HG02588 (cell line): ENCODE measurements at regions not wholly inside any gene's neighbourhood (a gene's known extent, or its start where the extent isn't known, plus 50 kb on each side); places are given as distances from the start of the nearest gene placed in this dataset.

ENCODE experiments used
- ATAC-seq: cut with Tn5 transposase; IDR thresholded peaks from one replicate; pipeline ENCODE4 v1.9.1; 2021; ENCODE audit warnings: mild to moderate bottlenecking, moderate library complexity; ENCODE audit not compliant: unreplicated experiment

- ATAC-seq = no peak
Observed at GRCh38 chr1:60234776-60235175, 161.2 kb upstream of the C1orf87 start.

- ATAC-seq = no peak
Observed at GRCh38 chr1:60229821-60230220, 156.3 kb upstream of the C1orf87 start.

DNA sequence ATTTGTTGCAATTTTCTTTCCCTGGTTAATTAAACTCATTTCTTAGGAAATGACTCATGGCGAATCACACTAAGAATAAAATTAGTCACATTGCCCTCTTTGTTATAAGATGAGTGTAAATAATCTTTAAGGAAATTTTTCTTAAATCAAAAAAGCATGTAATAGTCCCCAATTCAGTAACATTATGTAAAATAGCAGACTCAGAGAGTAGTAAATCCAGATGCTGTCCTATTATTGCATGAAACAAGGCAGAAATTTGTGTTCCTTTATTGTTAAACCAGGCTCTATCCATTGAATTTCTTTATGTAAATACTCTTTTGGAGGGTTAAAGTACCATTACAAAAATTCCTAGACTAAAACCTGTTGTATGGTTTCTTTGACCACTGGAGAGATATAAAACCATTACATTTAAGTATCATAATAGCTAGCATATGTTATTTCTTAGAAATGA, 154.5 kb upstream of the C1orf87 start:
- no peak for ATAC-seq

GRCh38 chr1:60227601-60228000, 154.0 kb upstream of the C1orf87 start:
- ATAC-seq = no peak

GRCh38 chr1:60225486-60225885, 151.9 kb upstream of the C1orf87 start:
- ATAC-seq = no peak

- no peak for ATAC-seq
Observed at GRCh38 chr1:60224523-60224922, 151.0 kb upstream of the C1orf87 start.

DNA sequence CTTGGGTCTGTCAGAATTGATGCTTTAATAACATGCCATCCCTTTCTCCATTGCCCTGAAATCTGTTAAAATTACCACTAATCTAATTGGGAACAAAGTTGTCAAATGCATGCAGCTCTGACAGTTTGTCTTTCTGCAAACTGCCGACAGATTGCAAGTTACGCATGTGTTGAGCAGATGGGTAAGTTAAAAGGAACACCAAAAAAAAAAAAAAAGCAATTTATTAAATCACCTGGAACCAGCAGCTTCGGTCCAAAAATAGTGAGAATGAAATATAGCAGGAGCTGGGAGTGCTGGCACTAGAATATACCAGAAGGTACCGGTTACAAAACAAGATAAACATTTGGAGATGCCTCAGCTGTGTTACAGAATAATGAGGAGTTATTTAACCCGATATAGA, 149.6 kb upstream of the C1orf87 start:
- ATAC-seq = no peak

DNA sequence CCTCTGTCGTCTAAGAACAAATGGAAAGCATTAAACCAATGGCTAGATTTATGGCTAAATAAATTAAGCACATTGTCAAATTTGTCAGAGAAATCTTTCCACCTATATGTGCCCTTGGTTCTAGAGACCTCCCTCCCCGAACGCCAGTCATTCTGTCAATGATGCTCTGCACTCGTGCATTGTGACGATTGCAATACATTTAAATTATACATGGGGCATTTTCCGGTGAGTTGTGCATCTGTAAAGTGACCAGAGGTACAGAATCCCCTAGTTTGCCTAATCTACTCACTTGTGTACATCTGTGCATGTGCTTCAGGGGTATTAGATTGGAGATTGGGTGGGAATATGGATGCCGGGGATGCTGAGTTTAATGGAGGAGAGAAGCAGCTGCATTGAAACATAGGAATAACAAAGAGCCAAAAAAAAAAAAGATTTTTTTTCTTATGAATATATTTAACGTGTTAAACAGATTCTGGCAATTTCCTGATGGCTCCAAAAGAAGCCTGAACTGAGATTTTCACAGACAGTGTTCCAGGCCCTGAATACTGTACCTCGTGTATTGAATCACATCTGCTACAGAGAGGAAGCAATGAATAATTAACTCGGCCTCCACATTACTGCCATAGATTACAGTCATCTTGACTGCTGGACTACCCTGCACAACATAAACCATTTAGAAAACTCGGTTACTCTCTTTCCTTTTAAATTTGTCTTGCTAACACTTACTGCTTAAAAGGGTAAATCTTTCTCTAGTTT, 149.0 kb upstream of the C1orf87 start:
- ATAC-seq = no peak

- no peak for ATAC-seq
Observed at GRCh38 chr1:60213253-60213652, 139.7 kb upstream of the C1orf87 start.

- ATAC-seq = no peak
Observed at GRCh38 chr1:60196026-60196425, 122.5 kb upstream of the C1orf87 start.

DNA sequence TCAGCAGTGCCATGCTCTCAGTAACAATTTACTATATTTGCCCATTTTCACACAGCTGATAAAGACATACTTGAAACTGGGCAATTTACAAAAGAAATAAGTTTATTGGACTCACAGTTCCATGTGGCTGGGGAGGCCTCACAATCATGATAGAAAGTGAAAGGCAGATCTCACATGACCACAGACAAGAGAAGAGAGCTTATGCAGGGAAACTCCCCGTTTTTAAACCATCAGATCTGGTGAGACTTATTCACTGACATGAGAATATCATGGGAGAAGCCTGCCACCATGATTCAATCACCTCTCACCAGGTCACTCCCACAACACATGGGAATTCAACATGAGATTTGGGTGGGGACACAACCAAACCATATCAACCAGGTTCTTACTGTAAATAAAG, 112.1 kb upstream of the C1orf87 start:
- ATAC-seq = no peak

DNA sequence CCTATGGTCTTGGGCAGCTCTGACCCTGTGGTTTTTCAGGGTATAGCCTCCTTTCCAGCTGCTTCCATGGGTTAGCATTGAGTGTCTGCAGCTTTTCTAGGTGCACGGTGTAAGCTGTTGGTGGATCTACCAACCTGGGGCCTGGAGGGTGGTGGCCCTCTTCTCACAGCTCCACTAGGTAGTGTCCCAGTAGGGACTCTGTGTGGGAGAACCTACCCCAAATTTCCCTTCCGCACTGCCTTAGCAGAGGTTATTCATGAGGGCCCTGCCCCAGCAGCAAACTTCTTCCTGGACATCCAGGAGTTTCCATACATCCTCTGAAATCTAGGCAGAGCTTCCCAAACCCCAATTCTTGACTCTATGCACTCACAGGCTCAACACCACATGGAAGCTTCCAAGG, 111.0 kb upstream of the C1orf87 start:
- no peak for ATAC-seq

GRCh38 chr1:60173729-60174505, 100.3 kb upstream of the C1orf87 start:
- ATAC-seq = no peak

GRCh38 chr1:60173006-60173405, 99.4 kb upstream of the C1orf87 start:
- ATAC-seq = no peak

GRCh38 chr1:60171801-60172200, 98.2 kb upstream of the C1orf87 start:
- ATAC-seq = no peak

- ATAC-seq = no peak
Observed at GRCh38 chr1:60170709-60171108, 97.1 kb upstream of the C1orf87 start.

DNA sequence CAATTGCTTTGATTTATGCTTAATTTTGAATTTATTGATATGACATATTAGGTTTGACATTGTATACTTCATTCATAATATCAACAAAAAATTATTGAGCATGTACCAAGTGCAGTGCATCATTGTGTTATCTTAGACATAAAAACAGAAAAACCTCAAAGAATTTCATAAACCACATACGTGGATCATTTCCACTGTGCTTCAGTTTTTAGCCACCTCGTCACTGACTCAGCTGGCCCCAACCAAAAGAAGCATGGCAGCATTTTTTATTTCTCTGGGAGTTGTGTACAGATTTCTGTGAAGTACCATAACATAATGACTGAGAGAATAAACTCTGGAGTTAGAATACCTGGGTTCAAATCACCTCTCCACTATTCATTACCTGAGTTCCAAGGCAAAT, 95.6 kb upstream of the C1orf87 start:
- ATAC-seq = no peak

DNA sequence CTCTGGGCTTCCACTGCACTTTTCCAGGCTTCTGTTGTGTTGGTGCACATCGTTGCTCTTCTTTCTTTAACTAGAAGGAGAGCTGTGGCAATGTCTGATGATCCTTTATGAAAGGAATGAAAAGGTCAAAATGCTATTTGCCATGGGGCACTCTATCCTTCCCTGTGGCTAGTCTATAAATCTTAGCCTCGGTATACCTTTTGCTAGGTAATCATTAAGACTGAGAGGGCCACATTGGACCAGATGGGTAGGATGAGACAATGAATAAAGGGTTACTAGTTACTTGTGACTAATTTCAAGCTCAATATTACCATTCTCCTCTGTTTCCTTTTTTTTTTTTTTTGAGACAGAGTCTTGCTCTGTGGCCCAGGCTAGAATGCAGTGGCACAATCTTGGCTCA, 89.4 kb upstream of the C1orf87 start:
- no peak for ATAC-seq

- ATAC-seq = no peak
Observed at GRCh38 chr1:60160141-60160540, 86.6 kb upstream of the C1orf87 start.

DNA sequence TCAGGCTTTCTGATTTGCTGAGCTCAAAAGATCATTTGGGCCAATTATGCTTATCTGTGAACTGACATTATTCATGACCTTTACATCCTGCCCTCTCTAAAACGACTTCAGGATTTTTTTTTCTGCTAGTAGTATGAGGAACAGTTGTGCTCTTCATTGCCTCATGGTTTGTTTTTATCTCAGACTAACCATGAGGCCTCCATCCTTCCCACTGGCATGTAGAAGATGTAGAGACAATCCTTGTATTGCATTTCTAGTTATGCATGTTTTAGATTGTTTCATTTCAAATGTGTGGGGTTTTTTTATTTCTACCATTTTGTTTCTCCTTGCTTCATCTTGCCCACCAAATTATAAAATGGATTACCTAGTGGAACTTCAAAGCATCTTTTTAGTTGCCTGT, 82.8 kb upstream of the C1orf87 start:
- ATAC-seq = no peak

GRCh38 chr1:60153961-60154360, 80.4 kb upstream of the C1orf87 start:
- ATAC-seq = no peak

GRCh38 chr1:60152891-60153290, 79.3 kb upstream of the C1orf87 start:
- ATAC-seq = no peak
